Transverse colon (tissue), 3 donors: ENCODE measurements at regions not wholly inside any gene's neighbourhood (a gene's known extent, or its start where the extent isn't known, plus 50 kb on each side); places are given as distances from the start of the nearest gene placed in this dataset.

Source experiments
- CTCF ChIP-seq, 5 experiments: fragments of 200-600 bp in 3 of 5; fragments of 450-650 bp in 2 of 5; sonication (generic) in 3 of 5; IDR thresholded peaks; 1 replicate in 2 of 5; 2 replicates in 3 of 5; pipeline ENCODE4 v1.5.1; 2016 to 2017; ENCODE audit warnings: antibody characterized with exemption in 5 of 5, inconsistent platforms in 3 of 5, mild to moderate bottlenecking in 2 of 5, moderate library complexity in 1 of 5
- POLR2A ChIP-seq: fragments of 450-650 bp; IDR thresholded peaks from one replicate; pipeline ENCODE4 v1.6.1; 2016; ENCODE audit warnings: antibody characterized with exemption, mild to moderate bottlenecking, moderate library complexity

- TF ChIP-seq POLR2A (no peak), CTCF (IDR thresholded peaks at IDR 0.05) (no peak)
These were observed 212.6 kb downstream of the ABCC12 start for GRCh38 chr16:47943235-47943634.
